ENCODE measurements at regions not wholly inside any gene's neighbourhood (a gene's known extent, or its start where the extent isn't known, plus 50 kb on each side); places are given as distances from the start of the nearest gene placed in this dataset.
"Not testable (repeated sequence)": the region's sequence is repeated elsewhere in the genome, so short reads cannot be mapped to it uniquely, and the experiment has no call there.

DNA sequence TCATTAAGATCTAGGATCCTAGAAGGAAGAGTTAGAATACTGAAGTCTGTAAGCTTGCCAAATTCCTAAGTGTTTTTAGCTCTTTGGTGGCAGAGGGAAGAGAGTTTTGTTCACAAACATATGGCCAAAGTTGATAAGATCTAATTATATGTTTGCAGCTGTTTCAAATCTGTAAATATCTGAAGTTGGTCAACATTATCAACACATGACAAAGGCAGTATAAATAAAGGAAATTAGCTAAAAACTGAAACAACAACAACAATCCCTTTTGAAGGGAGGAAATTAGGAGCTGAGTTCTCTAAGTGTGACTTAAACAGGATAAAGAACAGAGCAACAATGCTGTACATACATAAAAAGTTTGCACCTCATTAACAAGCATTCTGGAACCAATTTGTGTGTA lies 208.7 kb downstream of the KCNJ2 start:
- CTCF ChIA-PET, result interaction anchor here (0.5 kb wide), 1 partner anchor 849 kb away, joined by 3 read pairs; no protein-coding TSS in a partner anchor
- Histone ChIP-seq H3K27me3 (ENCODE audit: control insufficient read depth, insufficient read depth, low read length) (no peaks in the 10 kb centered on the region), H3K9me3 (ENCODE audit: control insufficient read depth, insufficient read depth, low read length) (no peaks in the 10 kb centered on the region), H3K4me3 (ENCODE audit: low read depth, low read length) (no peak overlapping the region), H3K27ac (ENCODE audit: low read depth, low read length) (no peak overlapping the region)
- POLR2A ChIA-PET, result no interaction called here
- no peak for DNase-seq (ENCODE audit: low read depth, low spot score)
- TF ChIP-seq, protein P1, sequence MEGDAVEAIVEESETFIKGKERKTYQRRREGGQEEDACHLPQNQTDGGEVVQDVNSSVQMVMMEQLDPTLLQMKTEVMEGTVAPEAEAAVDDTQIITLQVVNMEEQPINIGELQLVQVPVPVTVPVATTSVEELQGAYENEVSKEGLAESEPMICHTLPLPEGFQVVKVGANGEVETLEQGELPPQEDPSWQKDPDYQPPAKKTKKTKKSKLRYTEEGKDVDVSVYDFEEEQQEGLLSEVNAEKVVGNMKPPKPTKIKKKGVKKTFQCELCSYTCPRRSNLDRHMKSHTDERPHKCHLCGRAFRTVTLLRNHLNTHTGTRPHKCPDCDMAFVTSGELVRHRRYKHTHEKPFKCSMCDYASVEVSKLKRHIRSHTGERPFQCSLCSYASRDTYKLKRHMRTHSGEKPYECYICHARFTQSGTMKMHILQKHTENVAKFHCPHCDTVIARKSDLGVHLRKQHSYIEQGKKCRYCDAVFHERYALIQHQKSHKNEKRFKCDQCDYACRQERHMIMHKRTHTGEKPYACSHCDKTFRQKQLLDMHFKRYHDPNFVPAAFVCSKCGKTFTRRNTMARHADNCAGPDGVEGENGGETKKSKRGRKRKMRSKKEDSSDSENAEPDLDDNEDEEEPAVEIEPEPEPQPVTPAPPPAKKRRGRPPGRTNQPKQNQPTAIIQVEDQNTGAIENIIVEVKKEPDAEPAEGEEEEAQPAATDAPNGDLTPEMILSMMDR (IDR thresholded peaks at IDR 0.05; ENCODE audit: low read depth, low read length), result no peak

DNA sequence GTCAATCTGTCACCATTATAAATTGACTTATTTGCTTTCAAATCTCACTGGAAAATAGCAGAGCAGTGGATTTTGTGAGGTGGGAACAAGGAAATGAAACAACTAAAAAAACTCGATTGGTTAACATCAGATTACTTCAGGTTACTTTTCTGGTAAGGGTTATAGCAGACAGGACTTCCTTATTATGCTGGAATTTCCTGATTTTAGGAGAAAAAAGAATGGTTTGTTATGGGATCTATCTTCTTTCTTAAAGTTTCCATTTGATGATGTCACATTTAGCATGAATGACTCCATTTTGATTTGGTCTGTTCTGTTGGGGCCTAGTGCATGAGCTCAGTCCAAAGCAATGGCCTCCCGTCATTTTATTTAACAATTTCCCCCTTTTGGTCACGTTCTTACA lies 210.6 kb downstream of the KCNJ2 start:
- DNase-seq (ENCODE audit: low read depth, low spot score), result no peak
- TF ChIP-seq, protein P1 (IDR thresholded peaks at IDR 0.05; ENCODE audit: low read depth, low read length), result no peak
- Histone ChIP-seq H3K27me3 (ENCODE audit: control insufficient read depth, insufficient read depth, low read length) (no peaks in the 10 kb centered on the region), H3K4me3 (ENCODE audit: low read depth, low read length) (no peak overlapping the region), H3K9me3 (ENCODE audit: control insufficient read depth, insufficient read depth, low read length) (no peaks in the 10 kb centered on the region), H3K27ac (ENCODE audit: low read depth, low read length) (no peak overlapping the region)
- CTCF ChIA-PET, result interaction anchor here (0.8 to 1.0 kb wide), 2 partner anchors 20 to 172 kb away, joined by 3 read pairs; no protein-coding TSS in a partner anchor
- POLR2A ChIA-PET, result no interaction called here

DNA sequence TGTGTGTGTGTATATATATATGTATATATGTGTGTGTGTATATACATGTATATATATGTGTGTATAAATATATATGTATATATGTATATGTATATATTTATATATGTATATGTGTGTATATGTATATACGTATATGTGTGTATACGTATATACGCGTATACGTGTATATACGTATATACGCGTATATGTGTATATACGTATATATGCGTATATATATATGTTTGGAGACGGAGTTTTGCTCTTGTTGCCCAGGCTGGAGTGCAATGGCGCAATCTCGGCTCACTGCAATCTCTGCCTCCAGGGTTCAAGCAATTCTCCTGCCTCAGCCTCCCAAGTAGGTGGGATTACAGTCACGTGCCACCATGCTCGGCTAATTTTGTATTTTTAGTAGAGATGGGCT lies 212.6 kb downstream of the KCNJ2 start:
- H3K4me3 ChIP-seq (ENCODE audit: low read depth, low read length); H3K9me3 ChIP-seq (ENCODE audit: control insufficient read depth, insufficient read depth, low read length); H3K27me3 ChIP-seq (ENCODE audit: control insufficient read depth, insufficient read depth, low read length); CTCF ChIA-PET; POLR2A ChIA-PET; H3K27ac ChIP-seq (ENCODE audit: low read depth, low read length); DNase-seq (ENCODE audit: low read depth, low spot score): not testable (repeated sequence)

DNA sequence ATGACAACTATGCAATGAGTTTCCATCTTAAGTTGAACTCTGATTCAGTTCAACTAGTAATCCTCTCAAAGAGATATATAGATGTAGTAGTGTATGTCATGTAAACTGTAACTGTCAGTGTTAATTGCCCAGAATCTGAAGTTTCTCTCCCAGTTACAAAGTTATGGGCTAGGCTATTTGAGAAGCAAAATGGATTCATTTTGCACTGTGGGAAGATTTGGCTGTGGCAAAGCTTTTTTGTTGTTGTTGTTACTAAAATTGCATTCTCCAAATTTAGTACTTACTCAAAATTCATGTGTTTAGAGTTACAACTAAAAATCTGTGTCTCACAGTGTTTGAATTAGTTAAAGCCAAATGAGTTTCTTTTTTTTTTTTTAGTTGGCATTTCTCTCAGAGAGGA lies 219.0 kb downstream of the KCNJ2 start:
- CTCF ChIA-PET, result no interaction called here
- no peak overlapping the region for H3K4me3 ChIP-seq (ENCODE audit: low read depth, low read length)
- DNase-seq (ENCODE audit: low read depth, low spot score), result no peak
- POLR2A ChIA-PET, result no interaction called here
- H3K9me3 ChIP-seq (ENCODE audit: control insufficient read depth, insufficient read depth, low read length), result no peaks in the 10 kb centered on the region; the same call in 1 of the 2 replicates
- H3K27ac ChIP-seq (ENCODE audit: low read depth, low read length), result no peak overlapping the region
- no peaks in the 10 kb centered on the region for H3K27me3 ChIP-seq (ENCODE audit: control insufficient read depth, insufficient read depth, low read length)
- TF ChIP-seq, protein P1 (IDR thresholded peaks at IDR 0.05; ENCODE audit: low read depth, low read length), result no peak

DNA sequence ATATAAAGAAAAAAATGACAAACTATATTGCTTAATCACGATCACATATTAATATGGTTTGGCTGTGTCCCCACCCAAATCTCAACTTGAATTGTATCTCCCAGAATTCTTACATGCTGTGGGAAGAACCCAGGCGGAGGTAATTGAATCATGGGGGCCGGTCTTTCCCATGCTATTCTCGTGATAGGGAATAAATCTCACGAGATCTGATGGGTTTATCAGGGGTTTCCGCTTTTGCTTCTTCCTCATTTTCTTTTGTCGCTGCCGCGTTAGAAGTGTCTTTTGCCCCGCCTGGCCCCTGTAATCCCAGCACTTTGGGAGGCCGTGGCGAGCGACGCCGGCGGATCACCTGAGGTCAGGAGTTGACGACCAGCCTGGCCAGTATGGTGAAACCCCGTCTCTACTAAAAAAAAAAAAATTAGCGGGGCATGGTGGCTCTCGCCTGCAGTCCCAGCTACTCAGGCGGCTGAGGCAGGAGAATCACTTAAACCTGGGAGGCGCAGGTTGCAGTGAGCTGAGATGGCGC lies 220.0 kb downstream of the KCNJ2 start:
- CTCF ChIA-PET; DNase-seq (ENCODE audit: low read depth, low spot score); H3K27me3 ChIP-seq (ENCODE audit: control insufficient read depth, insufficient read depth, low read length); H3K4me3 ChIP-seq (ENCODE audit: low read depth, low read length); H3K9me3 ChIP-seq (ENCODE audit: control insufficient read depth, insufficient read depth, low read length); POLR2A ChIA-PET; H3K27ac ChIP-seq (ENCODE audit: low read depth, low read length): not testable (repeated sequence)

DNA sequence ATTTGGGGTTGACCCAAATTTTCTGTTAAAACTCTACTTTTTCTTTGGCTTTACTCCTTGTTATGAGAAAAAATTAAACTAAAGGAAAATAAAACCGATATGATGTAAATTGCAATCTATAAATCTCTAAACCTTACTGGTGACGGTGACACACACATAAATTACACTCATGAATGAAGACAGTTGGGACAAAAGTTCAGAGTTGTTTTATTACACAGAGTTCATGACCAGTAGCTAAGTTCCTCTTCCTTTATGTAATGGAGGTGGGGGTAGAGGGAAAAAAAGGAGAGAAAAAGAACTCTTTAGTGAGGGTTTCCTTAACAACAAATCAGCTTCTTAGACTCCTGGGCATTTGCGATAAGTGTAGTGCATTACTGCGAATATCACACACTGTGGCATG lies 220.7 kb downstream of the KCNJ2 start:
- H3K27ac ChIP-seq (ENCODE audit: low read depth, low read length), result no peak overlapping the region
- H3K27me3 ChIP-seq (ENCODE audit: control insufficient read depth, insufficient read depth, low read length), result no peaks in the 10 kb centered on the region
- no peak overlapping the region for H3K4me3 ChIP-seq (ENCODE audit: low read depth, low read length)
- POLR2A ChIA-PET, result no interaction called here
- DNase-seq (ENCODE audit: low read depth, low spot score), result no peak
- TF ChIP-seq, protein P1 (IDR thresholded peaks at IDR 0.05; ENCODE audit: low read depth, low read length), result no peak
- CTCF ChIA-PET, result no interaction called here
- H3K9me3 ChIP-seq (ENCODE audit: control insufficient read depth, insufficient read depth, low read length), result no peaks in the 10 kb centered on the region; the same call in 1 of the 2 replicates

Data from AG04450 (cell line).